ENCODE measurements at regions not wholly inside any gene's neighbourhood (a gene's known extent, or its start where the extent isn't known, plus 50 kb on each side); places are given as distances from the start of the nearest gene placed in this dataset.

- no peak for DNase-seq
These were observed 186.3 kb upstream of the ATP11B start for GRCh38 chr3:182606905-182607504.

GRCh38 chr3:182608832-182609231, 184.5 kb upstream of the ATP11B start:
- no peak for DNase-seq

- no peak for DNase-seq
These were observed 183.6 kb upstream of the ATP11B start for GRCh38 chr3:182609575-182610156.

GRCh38 chr3:182612332-182612731, 181.0 kb upstream of the ATP11B start:
- DNase-seq = no peak

- DNase-seq = no peak
These were observed 175.8 kb upstream of the ATP11B start for GRCh38 chr3:182617500-182617899.

- DNase-seq = peak; percentile 4
These were observed 175.1 kb upstream of the ATP11B start for GRCh38 chr3:182618085-182618732.

- peak; percentile 35 for DNase-seq
These were observed 174.2 kb upstream of the ATP11B start for GRCh38 chr3:182618981-182619591.

- no peak for DNase-seq
These were observed 172.4 kb upstream of the ATP11B start for GRCh38 chr3:182620723-182621434.

GRCh38 chr3:182621435-182622240, 171.7 kb upstream of the ATP11B start:
- no peak for DNase-seq

GRCh38 chr3:182622241-182622545, 171.1 kb upstream of the ATP11B start:
- DNase-seq = no peak

GRCh38 chr3:182626484-182627467, 166.5 kb upstream of the ATP11B start:
- no peak for DNase-seq

GRCh38 chr3:182628531-182628930, 164.8 kb upstream of the ATP11B start:
- DNase-seq = no peak

GRCh38 chr3:182629521-182629920, 163.8 kb upstream of the ATP11B start:
- no peak for DNase-seq

- DNase-seq = no peak
These were observed 161.9 kb upstream of the ATP11B start for GRCh38 chr3:182631183-182632076.

- DNase-seq = no peak
These were observed 161.3 kb upstream of the ATP11B start for GRCh38 chr3:182632077-182632393.

GRCh38 chr3:182633186-182633585, 160.1 kb upstream of the ATP11B start:
- DNase-seq = no peak

- no peak for DNase-seq
These were observed 156.7 kb upstream of the ATP11B start for GRCh38 chr3:182636646-182637045.

GRCh38 chr3:182637350-182638110, 155.8 kb upstream of the ATP11B start:
- no peak for DNase-seq

- no peak for DNase-seq
These were observed 149.3 kb upstream of the ATP11B start for GRCh38 chr3:182644013-182644412.
